C4-2B (cell line): ENCODE measurements at regions not wholly inside any gene's neighbourhood (a gene's known extent, or its start where the extent isn't known, plus 50 kb on each side); places are given as distances from the start of the nearest gene placed in this dataset.
"Not testable (repeated sequence)": the region's sequence is repeated elsewhere in the genome, so short reads cannot be mapped to it uniquely, and the experiment has no call there.

ENCODE experiments used
- H3K27ac ChIP-seq: fragments of 450-650 bp; 2 replicates; pipeline ENCODE4 v1.5.1; 2017
- ZFX ChIP-seq: fragments of 450-650 bp; IDR thresholded peaks from 2 replicates; pipeline ENCODE4 v1.6.1; 2017
- TF ChIP-seq, protein P1 (sequence below): fragments of 450-650 bp; conservative IDR thresholded peaks from 2 replicates; pipeline ENCODE4 v1.5.1; 2017; ENCODE audit warnings: mild to moderate bottlenecking

DNA sequence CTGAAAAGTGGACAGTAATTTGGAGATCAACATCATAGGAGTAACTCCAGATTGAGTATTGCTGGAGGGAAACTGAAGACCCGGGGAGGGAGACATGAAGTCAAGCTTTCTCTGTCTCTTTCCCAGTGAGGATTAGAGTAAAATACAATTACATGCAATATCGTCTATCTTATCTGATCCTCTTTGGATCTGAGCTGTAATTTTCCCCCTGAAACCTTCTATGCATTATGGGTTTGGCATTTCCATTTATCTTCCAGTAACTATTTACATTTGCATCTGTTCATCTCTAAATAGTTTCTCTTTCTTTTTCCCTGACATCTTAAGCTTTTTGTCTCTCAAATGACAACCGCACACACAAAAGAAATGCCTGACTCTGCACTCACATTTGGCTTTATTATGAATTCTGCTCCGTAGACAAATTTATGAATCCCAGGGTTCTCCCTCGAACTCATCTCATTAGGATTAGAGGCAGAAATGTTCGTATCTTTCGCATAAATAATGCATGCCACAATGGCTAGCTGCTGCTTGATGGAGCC lies 113.1 kb downstream of the SPP2 start:
- no peak for TF ChIP-seq ZFX
- TF ChIP-seq, protein P1, sequence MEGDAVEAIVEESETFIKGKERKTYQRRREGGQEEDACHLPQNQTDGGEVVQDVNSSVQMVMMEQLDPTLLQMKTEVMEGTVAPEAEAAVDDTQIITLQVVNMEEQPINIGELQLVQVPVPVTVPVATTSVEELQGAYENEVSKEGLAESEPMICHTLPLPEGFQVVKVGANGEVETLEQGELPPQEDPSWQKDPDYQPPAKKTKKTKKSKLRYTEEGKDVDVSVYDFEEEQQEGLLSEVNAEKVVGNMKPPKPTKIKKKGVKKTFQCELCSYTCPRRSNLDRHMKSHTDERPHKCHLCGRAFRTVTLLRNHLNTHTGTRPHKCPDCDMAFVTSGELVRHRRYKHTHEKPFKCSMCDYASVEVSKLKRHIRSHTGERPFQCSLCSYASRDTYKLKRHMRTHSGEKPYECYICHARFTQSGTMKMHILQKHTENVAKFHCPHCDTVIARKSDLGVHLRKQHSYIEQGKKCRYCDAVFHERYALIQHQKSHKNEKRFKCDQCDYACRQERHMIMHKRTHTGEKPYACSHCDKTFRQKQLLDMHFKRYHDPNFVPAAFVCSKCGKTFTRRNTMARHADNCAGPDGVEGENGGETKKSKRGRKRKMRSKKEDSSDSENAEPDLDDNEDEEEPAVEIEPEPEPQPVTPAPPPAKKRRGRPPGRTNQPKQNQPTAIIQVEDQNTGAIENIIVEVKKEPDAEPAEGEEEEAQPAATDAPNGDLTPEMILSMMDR = no peak
- H3K27ac ChIP-seq = no peak overlapping the region

DNA sequence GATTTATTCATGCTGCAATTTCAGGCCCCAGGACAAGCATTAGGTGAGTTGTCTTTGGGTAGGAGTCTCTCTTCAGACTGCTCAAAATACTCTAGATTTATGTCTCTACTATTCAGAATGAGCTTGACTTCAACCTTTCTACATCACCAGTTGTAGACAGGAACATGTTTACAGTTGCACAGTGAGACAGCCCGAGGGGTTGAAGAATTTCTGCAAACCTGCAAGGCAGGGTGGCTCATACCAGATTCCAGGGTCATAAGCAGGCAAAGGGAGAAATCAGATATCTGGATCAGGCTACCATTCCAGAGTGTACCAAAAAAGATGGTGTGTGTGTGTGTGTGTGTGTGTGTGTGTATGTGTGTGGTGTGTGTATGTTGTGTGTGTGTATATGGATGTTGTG lies 112.4 kb downstream of the SPP2 start:
- no peak for TF ChIP-seq ZFX
- TF ChIP-seq, protein P1 = no peak
- no peak overlapping the region for H3K27ac ChIP-seq

DNA sequence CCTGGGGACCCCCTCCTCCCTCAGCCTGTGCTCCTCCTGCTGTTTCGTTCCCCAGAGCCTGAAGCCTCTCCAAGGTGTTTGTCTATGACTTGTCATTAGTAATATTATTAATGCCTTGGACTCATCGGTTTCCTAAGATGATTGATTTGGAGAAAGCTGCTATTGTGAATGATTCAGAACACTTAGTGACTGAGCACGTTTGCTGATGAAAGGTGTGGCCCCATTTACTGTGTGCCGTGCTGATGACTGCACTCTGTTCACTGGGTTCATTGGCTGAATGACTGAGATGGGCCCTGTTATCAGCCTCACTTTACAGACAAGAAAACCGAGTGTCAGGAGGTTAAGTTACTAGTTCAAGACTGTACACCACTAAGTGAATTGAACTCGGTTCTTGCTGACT lies 111.4 kb downstream of the SPP2 start:
- TF ChIP-seq ZFX = no peak
- H3K27ac ChIP-seq = no peak overlapping the region

DNA sequence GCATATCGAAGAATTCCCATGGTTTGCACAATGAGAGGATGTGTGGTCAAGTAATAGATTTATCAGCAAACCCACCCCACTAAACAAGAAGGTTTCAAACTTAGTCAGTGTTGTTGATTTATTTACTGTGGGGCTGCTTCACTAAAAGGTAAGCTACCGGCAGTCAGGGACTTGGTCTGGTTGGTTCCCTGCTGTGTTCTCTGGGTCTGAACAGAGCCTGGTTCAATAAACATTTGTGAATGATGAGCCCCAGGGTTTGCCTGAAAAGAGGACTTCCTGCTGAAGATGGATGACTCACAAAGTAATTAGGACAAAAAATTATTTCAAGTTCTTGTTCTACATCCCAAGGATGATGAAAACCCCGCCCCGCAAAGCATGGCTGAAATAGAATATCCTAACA lies 108.3 kb downstream of the SPP2 start:
- TF ChIP-seq, protein P1 = no peak
- TF ChIP-seq ZFX = no peak
- H3K27ac ChIP-seq = no peak overlapping the region

DNA sequence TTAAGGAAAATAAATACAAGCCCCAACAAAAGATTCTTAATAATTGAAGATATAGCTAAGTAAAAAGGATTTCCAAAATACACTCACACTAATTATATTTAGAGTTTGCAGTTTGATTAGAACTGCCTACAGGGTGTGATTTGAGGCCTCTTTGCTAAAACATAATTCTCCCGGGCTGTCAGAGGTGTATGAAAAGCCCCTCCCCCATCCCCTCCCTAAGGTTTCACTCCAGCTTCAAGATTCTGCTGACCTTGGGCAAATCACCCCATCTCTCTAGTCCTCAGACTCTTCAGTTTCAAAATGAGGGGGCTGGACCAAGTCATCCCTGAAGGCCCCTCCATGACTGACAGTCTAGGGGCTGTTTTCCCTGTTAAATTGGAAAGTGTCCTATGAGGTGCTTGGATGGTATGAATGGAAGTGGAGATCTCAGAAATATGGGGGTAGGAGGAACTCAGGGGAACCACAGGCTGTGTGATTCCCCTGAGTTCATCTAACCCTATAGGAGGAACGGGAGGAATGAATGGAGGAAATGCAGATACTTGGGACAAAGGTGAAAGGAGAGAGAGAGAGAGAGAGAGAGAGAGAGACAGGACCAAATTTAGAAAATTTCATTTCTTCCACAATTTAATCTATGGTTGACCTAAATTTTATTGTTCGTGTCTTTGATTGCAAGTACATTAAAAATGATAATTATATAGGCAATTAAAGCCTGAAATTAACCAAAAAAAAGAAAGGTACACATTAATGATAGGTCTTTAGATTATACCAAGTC lies 107.5 kb downstream of the SPP2 start:
- H3K27ac ChIP-seq = no peak overlapping the region
- TF ChIP-seq, protein P1 = no peak
- TF ChIP-seq ZFX = no peak

DNA sequence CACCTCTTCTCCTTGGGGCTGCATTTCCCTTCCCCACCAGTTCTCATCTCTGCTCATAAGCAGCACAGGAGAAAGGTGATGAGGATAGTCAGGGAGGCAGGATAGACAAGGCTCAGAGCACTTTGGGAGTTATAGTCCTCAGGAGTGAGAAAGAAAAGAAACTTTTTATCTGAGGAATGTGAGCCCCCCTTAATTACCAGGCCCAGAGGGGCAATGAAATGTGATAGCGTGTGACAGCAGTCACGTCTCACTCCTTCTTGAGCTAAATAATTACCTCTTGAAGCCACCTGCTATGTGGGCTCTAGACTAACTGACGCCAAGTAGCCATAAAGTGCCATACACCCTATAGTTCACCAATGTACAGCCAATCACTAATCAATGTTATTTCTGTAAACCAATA lies 105.8 kb downstream of the SPP2 start:
- H3K27ac ChIP-seq = no peak overlapping the region
- TF ChIP-seq, protein P1 = no peak
- TF ChIP-seq ZFX = no peak

DNA sequence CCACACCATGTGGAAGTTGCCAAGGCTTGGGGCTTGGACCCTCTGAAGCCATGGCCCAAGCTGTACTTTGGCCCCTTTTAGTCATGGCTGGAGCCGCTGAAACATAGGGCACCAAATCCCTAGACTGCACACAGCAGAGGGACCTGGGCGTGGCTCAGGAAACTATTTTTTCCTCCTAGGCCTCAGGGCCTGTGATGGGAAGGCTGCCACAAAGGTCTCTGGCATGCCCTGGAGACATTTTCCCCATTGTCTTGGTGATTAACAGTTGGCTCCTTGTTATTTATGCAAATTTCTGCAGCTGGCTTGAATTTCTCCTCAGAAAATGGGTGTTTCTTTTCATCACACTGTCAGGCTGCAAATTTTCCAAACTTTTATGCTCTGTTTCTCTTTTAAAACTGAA lies 102.3 kb downstream of the SPP2 start:
- H3K27ac ChIP-seq = not testable (repeated sequence)

DNA sequence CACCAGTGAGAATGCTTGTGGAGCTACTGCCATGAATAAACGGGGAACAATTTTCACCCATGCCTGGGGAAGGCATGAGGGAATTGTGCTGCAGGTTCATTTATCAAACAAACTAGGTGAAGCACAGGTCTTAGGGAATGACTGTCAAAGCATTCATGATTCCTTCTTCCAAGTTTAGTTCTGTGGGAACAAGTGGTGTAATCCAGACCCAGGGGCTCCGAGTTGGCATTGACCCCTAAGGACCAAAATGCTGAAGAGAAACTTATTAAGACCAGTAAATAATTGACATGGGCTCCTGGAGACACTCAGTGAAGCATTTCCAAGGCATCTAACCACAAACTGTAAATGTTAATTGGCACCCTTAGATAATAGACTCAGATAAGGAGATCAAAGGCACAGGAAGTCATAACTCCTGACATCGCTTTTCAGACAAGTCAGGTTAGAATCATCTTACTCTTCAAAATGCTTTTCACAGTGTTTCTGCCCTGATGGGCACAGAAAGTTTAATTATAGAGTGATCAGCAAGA lies 96.9 kb downstream of the SPP2 start:
- TF ChIP-seq, protein P1 = no peak
- no peak for TF ChIP-seq ZFX
- H3K27ac ChIP-seq = no peak overlapping the region
